Pancreas (tissue), 10 donors: ENCODE measurements at regions not wholly inside any gene's neighbourhood (a gene's known extent, or its start where the extent isn't known, plus 50 kb on each side); places are given as distances from the start of the nearest gene placed in this dataset.

ENCODE experiments used
- ATAC-seq, 4 donors: fragments of 200-7000 bp; cut with Tn5 transposase; one replicate each; pipeline versions ENCODE4 v1.8.0 to v1.9.1; 2020; ENCODE audit warnings: mild to moderate bottlenecking in 4 of 4, moderate library complexity in 4 of 4
- DNase-seq, 6 donors: peaks; one replicate each; pipeline ENCODE4 v3.0.0-alpha.2; 2020
- FAIRE-seq: peaks from 2 replicates; lab custom pipeline; 2012; peaks lifted over from hg19 to GRCh38; lab: Jason Lieb, UNC
- H3K27ac ChIP-seq, 4 donors: fragments of 200-600 bp; sonication (generic); 1 replicate in 3 of 4; 2 replicates in 1 of 4; pipeline versions ENCODE4 v1.5.0 to v1.8.0; 2020
- H3K27me3 ChIP-seq, 4 donors: fragments of 200-600 bp; one replicate each; pipeline ENCODE4 v1.8.0; 2021
- H3K36me3 ChIP-seq, 3 donors: fragments of 200-600 bp; sonication (generic) in 1 of 3; one replicate each; pipeline versions ENCODE4 v1.5.0 to v1.8.0; 2020 to 2021
- H3K4me1 ChIP-seq, 3 donors: fragments of 200-600 bp; one replicate each; pipeline ENCODE4 v1.8.0; 2021
- H3K4me3 ChIP-seq, 4 donors: fragments of 200-600 bp; sonication (generic) in 2 of 4; one replicate each; pipeline versions ENCODE4 v1.5.0 to v1.8.0; 2020 to 2021
- H3K9me3 ChIP-seq, 4 donors: fragments of 200-600 bp; one replicate each; pipeline ENCODE4 v1.8.0; 2021
- WGBS, 2 donors: extraction: QIAGEN DNeasy Blood & Tissue Kit; methylation state at CpG; one replicate each; pipeline ENCODE4 v1.1.7; 2013; 5-methylcytosine and 5-hydroxymethylcytosine counted together
- intact Hi-C, 3 donors: fragments of 100-400 bp; cut with DNase I; formaldehyde crosslinking; loops; one replicate each; pipeline versions ENCODE4 v1.11.1 to v1.14.2; 2022
- TF ChIP-seq, protein P1 (sequence below), 4 donors: fragments of 200-600 bp; sonication (generic) in 3 of 4; IDR thresholded peaks; one replicate each; pipeline versions ENCODE4 v1.5.0 to v1.8.0; 2021; ENCODE audit warnings: antibody characterized with exemption in 4 of 4
- donor health status: healthy with polysubstance abuse.
- donor health status: DM: no; HTN: no; CAD: no; lungs with moderate emphysema.
- donor health status: DM: no; HTN: no; CAD: no.
- donor health status: control.
- donor health status: control.
- donor health status: Bipolar disorder and iron deficiency.
- donor health status: DM: yes; HTN: yes; CAD: no.
- donor health status: DM: no; HTN: no; CAD: no.
- donor health status: DM: no; HTN: no; CAD: no.
- donor health status: DM: yes; HTN: yes; CAD: no.

DNA sequence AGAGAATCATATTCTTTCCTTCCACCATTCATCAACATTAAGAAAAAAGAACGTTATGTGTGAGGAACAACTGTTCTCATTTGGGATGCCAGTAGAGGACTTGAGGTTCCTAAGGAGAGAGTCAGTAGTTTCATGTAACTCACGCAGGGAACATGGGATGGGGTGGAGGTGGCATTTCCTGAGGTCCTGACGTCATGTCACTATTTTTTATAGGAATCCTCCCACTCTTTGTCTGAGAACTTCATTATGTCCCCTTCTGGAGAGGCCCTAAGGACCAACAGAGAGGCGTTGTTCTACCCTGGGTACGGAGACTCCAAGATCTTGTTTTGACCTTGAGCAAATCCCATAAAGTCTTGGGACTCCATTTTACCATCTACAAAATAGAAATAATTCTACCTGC is 211.7 kb upstream of the SOX9 start:
- intact Hi-C loops = no loop called here
- TF ChIP-seq, protein P1, sequence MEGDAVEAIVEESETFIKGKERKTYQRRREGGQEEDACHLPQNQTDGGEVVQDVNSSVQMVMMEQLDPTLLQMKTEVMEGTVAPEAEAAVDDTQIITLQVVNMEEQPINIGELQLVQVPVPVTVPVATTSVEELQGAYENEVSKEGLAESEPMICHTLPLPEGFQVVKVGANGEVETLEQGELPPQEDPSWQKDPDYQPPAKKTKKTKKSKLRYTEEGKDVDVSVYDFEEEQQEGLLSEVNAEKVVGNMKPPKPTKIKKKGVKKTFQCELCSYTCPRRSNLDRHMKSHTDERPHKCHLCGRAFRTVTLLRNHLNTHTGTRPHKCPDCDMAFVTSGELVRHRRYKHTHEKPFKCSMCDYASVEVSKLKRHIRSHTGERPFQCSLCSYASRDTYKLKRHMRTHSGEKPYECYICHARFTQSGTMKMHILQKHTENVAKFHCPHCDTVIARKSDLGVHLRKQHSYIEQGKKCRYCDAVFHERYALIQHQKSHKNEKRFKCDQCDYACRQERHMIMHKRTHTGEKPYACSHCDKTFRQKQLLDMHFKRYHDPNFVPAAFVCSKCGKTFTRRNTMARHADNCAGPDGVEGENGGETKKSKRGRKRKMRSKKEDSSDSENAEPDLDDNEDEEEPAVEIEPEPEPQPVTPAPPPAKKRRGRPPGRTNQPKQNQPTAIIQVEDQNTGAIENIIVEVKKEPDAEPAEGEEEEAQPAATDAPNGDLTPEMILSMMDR (IDR thresholded peaks at IDR 0.05) = no peak
- Histone ChIP-seq H3K36me3 (no peaks in the 10 kb centered on the region), H3K9me3 (no peaks in the 10 kb centered on the region), H3K4me1 (peaks cover 0 to 9% (median 6%) of the 10 kb centered on the region in 3 donors), H3K27ac (no peak overlapping the region), H3K4me3 (no peak overlapping the region), H3K27me3 (no peaks in the 10 kb centered on the region)
- no peak for ATAC-seq
- WGBS, 2 donors = 83 to 95% methylated on average over 5 of the region's 5 CpGs
- no peak for FAIRE-seq
- no peak for DNase-seq

DNA sequence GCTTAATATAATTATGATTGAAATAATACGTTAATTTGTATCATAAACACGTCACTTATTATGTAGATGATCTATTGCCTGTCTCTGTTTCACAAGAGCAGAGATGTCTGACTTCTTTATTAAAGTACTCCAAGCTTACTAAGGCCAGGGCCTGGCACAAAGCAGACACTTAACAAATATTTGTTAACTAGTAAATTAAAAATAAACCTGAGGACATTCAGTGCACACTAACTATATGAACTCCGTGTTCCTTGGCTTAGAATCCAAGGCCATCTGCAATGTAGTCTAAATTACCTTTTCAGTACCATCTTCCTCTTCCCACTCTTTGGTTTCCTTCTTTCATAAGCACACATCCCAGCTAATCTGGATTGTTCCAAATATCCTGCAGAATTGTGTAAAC is 210.8 kb upstream of the SOX9 start:
- WGBS, 2 donors = 16 to 24% methylated on average over 3 of the region's 3 CpGs
- H3K4me3 ChIP-seq = no peak overlapping the region
- no peaks in the 10 kb centered on the region for H3K27me3 ChIP-seq
- no peak overlapping the region for H3K27ac ChIP-seq
- intact Hi-C loops = no loop called here
- H3K4me1 ChIP-seq = peaks cover 0 to 9% (median 6%) of the 10 kb centered on the region in 3 donors
- DNase-seq = no peak
- no peaks in the 10 kb centered on the region for H3K36me3 ChIP-seq
- no peak for FAIRE-seq
- peak in 3 of 4 donors; percentile 74 to 85 (median 74) for ATAC-seq
- no peaks in the 10 kb centered on the region for H3K9me3 ChIP-seq
- TF ChIP-seq, protein P1 (IDR thresholded peaks at IDR 0.05) = no peak

DNA sequence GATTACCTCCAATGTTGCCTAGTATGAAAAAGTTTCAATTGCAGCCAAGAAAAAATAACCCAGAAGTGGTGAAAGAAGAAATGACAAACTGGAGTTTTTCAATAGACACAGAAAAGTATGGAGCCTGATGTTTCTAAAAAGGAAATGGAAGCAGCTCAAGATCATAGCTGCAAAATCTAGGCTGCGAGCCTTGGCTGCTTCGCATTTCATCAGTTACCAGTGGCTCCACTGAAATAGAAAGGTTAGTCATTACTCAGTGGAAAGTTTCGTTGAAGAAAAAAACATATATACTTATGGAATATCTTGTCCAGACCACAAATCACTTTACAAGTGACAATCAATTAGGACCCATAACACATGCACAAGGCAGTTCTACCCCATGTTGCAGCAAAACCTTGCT is 206.8 kb upstream of the SOX9 start:
- 85 to 93% methylated on average over 3 of the region's 3 CpGs for WGBS, 2 donors
- Histone ChIP-seq H3K9me3 (no peaks in the 10 kb centered on the region), H3K36me3 (no peaks in the 10 kb centered on the region), H3K27ac (no peak overlapping the region), H3K4me1 (peaks cover 0 to 9% (median 6%) of the 10 kb centered on the region in 3 donors), H3K4me3 (no peak overlapping the region), H3K27me3 (no peaks in the 10 kb centered on the region)
- ATAC-seq = no peak
- intact Hi-C loops = no loop called here
- DNase-seq = no peak
- TF ChIP-seq, protein P1 (IDR thresholded peaks at IDR 0.05) = no peak
- FAIRE-seq = no peak

DNA sequence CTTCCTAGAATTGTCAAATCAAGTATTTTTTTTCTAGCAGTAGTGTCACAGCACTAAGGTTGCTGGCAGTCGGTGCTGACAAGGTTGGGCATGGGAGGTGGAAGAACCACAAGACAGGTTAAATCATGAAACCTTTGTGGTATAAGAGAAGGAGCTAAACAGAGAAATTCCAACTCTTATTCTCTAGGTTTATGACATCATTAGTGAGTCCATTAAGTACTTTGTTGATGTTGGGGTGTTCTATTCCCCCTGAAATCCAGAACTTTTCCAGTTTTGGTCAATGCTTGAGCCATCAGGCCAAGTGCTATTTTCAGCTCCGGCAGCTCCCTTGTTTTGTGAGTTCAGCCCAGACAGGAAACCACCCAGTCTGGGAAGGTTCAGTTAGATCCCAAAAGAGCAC is 206.0 kb upstream of the SOX9 start:
- Histone ChIP-seq H3K4me3 (no peak overlapping the region), H3K36me3 (no peaks in the 10 kb centered on the region), H3K9me3 (no peaks in the 10 kb centered on the region), H3K4me1 (peaks cover 0 to 6% (median under 1%) of the 10 kb centered on the region in 3 donors), H3K27ac (no peak overlapping the region), H3K27me3 (no peaks in the 10 kb centered on the region)
- intact Hi-C loops = no loop called here
- DNase-seq (no peak), FAIRE-seq (no peak), ATAC-seq (no peak)
- 65 to 85% methylated on average over 2 of the region's 2 CpGs for WGBS, 2 donors
- TF ChIP-seq, protein P1 (IDR thresholded peaks at IDR 0.05) = no peak

DNA sequence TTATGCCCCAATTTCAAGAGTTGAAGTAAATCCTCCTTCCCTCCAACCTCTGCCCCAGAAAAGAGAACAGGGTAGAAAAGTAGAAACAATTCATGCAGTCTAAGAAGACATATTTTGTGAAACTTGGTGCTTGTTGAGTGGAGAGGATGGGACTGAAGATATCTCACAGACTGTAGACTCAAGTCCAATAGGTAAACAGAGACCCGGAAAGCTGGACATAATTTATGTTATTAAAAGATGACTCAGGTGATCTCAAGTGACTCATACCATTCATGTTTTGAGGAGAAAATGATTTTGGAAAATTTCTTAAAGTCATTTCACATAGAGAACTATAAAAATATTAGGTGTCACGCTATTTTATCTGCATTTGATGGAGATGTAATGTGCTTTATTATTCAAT is 203.1 kb upstream of the SOX9 start:
- 82 to 84% methylated on average over 2 of the region's 2 CpGs for WGBS, 2 donors

More for the DNA sequence above, 203.1 kb upstream of the SOX9 start:
- Histone ChIP-seq H3K36me3 (no peaks in the 10 kb centered on the region), H3K9me3 (no peaks in the 10 kb centered on the region), H3K4me3 (no peak overlapping the region), H3K4me1 (no peaks in the 10 kb centered on the region), H3K27me3 (no peaks in the 10 kb centered on the region), H3K27ac (no peak overlapping the region)
- intact Hi-C loops = no loop called here
- FAIRE-seq = no peak
- DNase-seq = no peak
- no peak for ATAC-seq
- TF ChIP-seq, protein P1 (IDR thresholded peaks at IDR 0.05) = no peak
